Activated CD4-positive, alpha-beta memory T cell treated with anti-CD3 and anti-CD28 coated beads, Interleukin-2, amount 10 ng/mL, durations not matched to agents 7 days and 5 days (primary cell): ENCODE measurements at regions not wholly inside any gene's neighbourhood (a gene's known extent, or its start where the extent isn't known, plus 50 kb on each side); places are given as distances from the start of the nearest gene placed in this dataset.

ENCODE experiments used
- CTCF ChIA-PET: fragments of 350-600 bp; sonication (Branson Sonifier 250); formaldehyde crosslinking; loops from one replicate; lab custom pipeline; 2021; ENCODE audit warnings: antibody characterized with exemption, inconsistent platforms; lab: Charles Lee
- POLR2A ChIA-PET: fragments of 350-600 bp; sonication (Branson Sonifier 250); formaldehyde crosslinking; loops from one replicate; lab custom pipeline; 2021; ENCODE audit warnings: antibody characterized with exemption; lab: Charles Lee
- DNase-seq: peaks from one replicate; pipeline ENCODE4 v3.0.0-alpha.2; 2020
- H3K27ac Mint-ChIP-seq: one replicate; pipeline ENCODE4 v1.8.0; 2021; ENCODE audit warnings: mild to moderate bottlenecking, mixed read lengths
- H3K27me3 Mint-ChIP-seq: one replicate; pipeline ENCODE4 v1.8.0; 2021; ENCODE audit warnings: mixed read lengths
- H3K36me3 Mint-ChIP-seq: one replicate; pipeline ENCODE4 v1.8.0; 2021; ENCODE audit warnings: low read depth, mixed read lengths
- H3K4me1 Mint-ChIP-seq: one replicate; pipeline ENCODE4 v1.8.0; 2021; ENCODE audit warnings: mixed read lengths
- H3K4me3 Mint-ChIP-seq: one replicate; pipeline ENCODE4 v1.8.0; 2021; ENCODE audit warnings: mild to moderate bottlenecking, mixed read lengths
- H3K9me3 Mint-ChIP-seq: one replicate; pipeline ENCODE4 v1.8.0; 2021; ENCODE audit warnings: mixed read lengths

- Mint-ChIP-seq H3K4me1 (no peaks in the 10 kb centered on the region), H3K27ac (no peak overlapping the region), H3K27me3 (no peaks in the 10 kb centered on the region), H3K9me3 (no peaks in the 10 kb centered on the region), H3K4me3 (no peak overlapping the region), H3K36me3 (no peaks in the 10 kb centered on the region)
- ChIA-PET POLR2A (no interaction called here), CTCF (no interaction called here)
- DNase-seq, result no peak
Observed at GRCh38 chr20:40414843-40415615, 274.0 kb downstream of the MAFB start.

GRCh38 chr20:40410028-40410427 is 279.0 kb downstream of the MAFB start:
- H3K27ac Mint-ChIP-seq, result no peak overlapping the region
- H3K4me3 Mint-ChIP-seq, result no peak overlapping the region
- H3K4me1 Mint-ChIP-seq, result no peaks in the 10 kb centered on the region
- no peaks in the 10 kb centered on the region for H3K27me3 Mint-ChIP-seq
- ChIA-PET CTCF (no interaction called here), POLR2A (no interaction called here)
- no peaks in the 10 kb centered on the region for H3K9me3 Mint-ChIP-seq
- no peak for DNase-seq
- H3K36me3 Mint-ChIP-seq, result no peaks in the 10 kb centered on the region

- Mint-ChIP-seq H3K27ac (no peak overlapping the region), H3K36me3 (no peaks in the 10 kb centered on the region), H3K4me3 (no peak overlapping the region), H3K9me3 (no peaks in the 10 kb centered on the region), H3K4me1 (no peaks in the 10 kb centered on the region), H3K27me3 (no peaks in the 10 kb centered on the region)
- ChIA-PET CTCF (no interaction called here), POLR2A (no interaction called here)
- no peak for DNase-seq
Observed at GRCh38 chr20:40397467-40397866, 291.6 kb downstream of the MAFB start.

GRCh38 chr20:40393197-40394079 is 295.6 kb downstream of the MAFB start:
- DNase-seq, result no peak
- POLR2A ChIA-PET, result no interaction called here
- Mint-ChIP-seq H3K27me3 (no peaks in the 10 kb centered on the region), H3K4me1 (no peaks in the 10 kb centered on the region), H3K9me3 (no peaks in the 10 kb centered on the region), H3K27ac (no peak overlapping the region), H3K36me3 (no peaks in the 10 kb centered on the region), H3K4me3 (no peak overlapping the region)
- CTCF ChIA-PET, result no interaction called here

GRCh38 chr20:40390654-40391053 is 298.4 kb downstream of the MAFB start:
- ChIA-PET CTCF (no interaction called here), POLR2A (no interaction called here)
- no peak overlapping the region for H3K4me3 Mint-ChIP-seq
- no peaks in the 10 kb centered on the region for H3K4me1 Mint-ChIP-seq
- no peak for DNase-seq
- H3K27ac Mint-ChIP-seq, result no peak overlapping the region
- H3K27me3 Mint-ChIP-seq, result no peaks in the 10 kb centered on the region
- peaks cover 4% of the 10 kb centered on the region for H3K9me3 Mint-ChIP-seq
- no peaks in the 10 kb centered on the region for H3K36me3 Mint-ChIP-seq

GRCh38 chr20:40370800-40371199 is 318.2 kb downstream of the MAFB start:
- CTCF ChIA-PET, result no interaction called here
- Mint-ChIP-seq H3K4me1 (no peaks in the 10 kb centered on the region), H3K9me3 (no peaks in the 10 kb centered on the region), H3K27ac (no peak overlapping the region), H3K4me3 (no peak overlapping the region), H3K27me3 (no peaks in the 10 kb centered on the region), H3K36me3 (no peaks in the 10 kb centered on the region)
- POLR2A ChIA-PET, result no interaction called here
- DNase-seq, result no peak

- no peaks in the 10 kb centered on the region for H3K36me3 Mint-ChIP-seq
- no peak overlapping the region for H3K27ac Mint-ChIP-seq
- H3K9me3 Mint-ChIP-seq, result no peaks in the 10 kb centered on the region
- no peaks in the 10 kb centered on the region for H3K4me1 Mint-ChIP-seq
- POLR2A ChIA-PET, result no interaction called here
- no peak for DNase-seq
- CTCF ChIA-PET, result no interaction called here
- no peak overlapping the region for H3K4me3 Mint-ChIP-seq
- no peaks in the 10 kb centered on the region for H3K27me3 Mint-ChIP-seq
Observed at GRCh38 chr20:40368876-40369275, 320.2 kb downstream of the MAFB start.

GRCh38 chr20:40361916-40362315 is 327.1 kb downstream of the MAFB start:
- no peak overlapping the region for H3K4me3 Mint-ChIP-seq
- CTCF ChIA-PET, result no interaction called here

GRCh38 chr20:40359131-40359912 is 329.7 kb downstream of the MAFB start:
- CTCF ChIA-PET, result no interaction called here
- POLR2A ChIA-PET, result no interaction called here
- Mint-ChIP-seq H3K36me3 (no peaks in the 10 kb centered on the region), H3K4me1 (no peaks in the 10 kb centered on the region), H3K27me3 (no peaks in the 10 kb centered on the region), H3K27ac (no peak overlapping the region), H3K9me3 (no peaks in the 10 kb centered on the region), H3K4me3 (no peak overlapping the region)
- DNase-seq, result no peak

More at GRCh38 chr20:40361916-40362315, 327.1 kb downstream of the MAFB start:
- Mint-ChIP-seq H3K9me3 (no peaks in the 10 kb centered on the region), H3K36me3 (no peaks in the 10 kb centered on the region), H3K27me3 (no peaks in the 10 kb centered on the region), H3K27ac (no peak overlapping the region), H3K4me1 (no peaks in the 10 kb centered on the region)
- no peak for DNase-seq
- POLR2A ChIA-PET, result no interaction called here

GRCh38 chr20:40354880-40355279 is 334.2 kb downstream of the MAFB start:
- Mint-ChIP-seq H3K9me3 (no peaks in the 10 kb centered on the region), H3K4me1 (no peaks in the 10 kb centered on the region), H3K27ac (no peak overlapping the region), H3K4me3 (no peak overlapping the region), H3K36me3 (no peaks in the 10 kb centered on the region), H3K27me3 (peaks cover under 1% of the 10 kb centered on the region)
- no peak for DNase-seq
- POLR2A ChIA-PET, result no interaction called here
- CTCF ChIA-PET, result no interaction called here

- H3K4me1 Mint-ChIP-seq, result no peaks in the 10 kb centered on the region
- no peak overlapping the region for H3K4me3 Mint-ChIP-seq
- ChIA-PET POLR2A (no interaction called here), CTCF (no interaction called here)
- H3K36me3 Mint-ChIP-seq, result no peaks in the 10 kb centered on the region
- no peak overlapping the region for H3K27ac Mint-ChIP-seq
- H3K9me3 Mint-ChIP-seq, result peaks cover 7% of the 10 kb centered on the region
- no peaks in the 10 kb centered on the region for H3K27me3 Mint-ChIP-seq
- DNase-seq, result no peak
Observed at GRCh38 chr20:40343390-40343789, 345.6 kb downstream of the MAFB start.

- no peaks in the 10 kb centered on the region for H3K4me1 Mint-ChIP-seq
- no peak overlapping the region for H3K27ac Mint-ChIP-seq
- no peaks in the 10 kb centered on the region for H3K27me3 Mint-ChIP-seq
- no peak overlapping the region for H3K4me3 Mint-ChIP-seq
- POLR2A ChIA-PET, result no interaction called here
- no peaks in the 10 kb centered on the region for H3K36me3 Mint-ChIP-seq
- H3K9me3 Mint-ChIP-seq, result peaks cover 7% of the 10 kb centered on the region
- CTCF ChIA-PET, result no interaction called here
- no peak for DNase-seq
Observed at GRCh38 chr20:40341561-40341960, 347.5 kb downstream of the MAFB start.
